GM18519 (cell line): ENCODE measurements at regions not wholly inside any gene's neighbourhood (a gene's known extent, or its start where the extent isn't known, plus 50 kb on each side); places are given as distances from the start of the nearest gene placed in this dataset.

Experiments
- ATAC-seq: cut with Tn5 transposase; IDR thresholded peaks from one replicate; pipeline ENCODE4 v1.9.1; 2021; ENCODE audit warnings: mild to moderate bottlenecking, moderate library complexity; ENCODE audit not compliant: unreplicated experiment, low FRiP score

DNA sequence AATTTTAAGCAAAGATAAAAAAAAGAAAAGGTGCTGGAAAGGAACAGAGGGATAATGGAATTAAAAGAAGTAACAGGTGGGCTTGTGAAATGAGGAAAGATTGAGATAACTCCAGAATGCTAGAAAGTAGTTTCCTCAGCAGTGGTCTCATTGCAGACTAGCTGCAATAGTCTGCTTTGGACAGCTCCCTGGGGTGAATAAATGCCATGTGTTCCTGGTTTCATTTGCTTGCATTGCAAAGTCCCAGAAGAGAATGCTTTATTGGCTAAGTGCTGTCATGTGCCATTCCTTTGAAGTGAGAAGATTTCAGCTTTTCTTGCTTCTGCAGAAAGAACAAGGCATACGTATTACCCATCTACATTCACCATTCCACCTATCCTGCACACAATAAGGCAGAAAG lies 478.8 kb upstream of the RAG2 start:
- no peak for ATAC-seq

DNA sequence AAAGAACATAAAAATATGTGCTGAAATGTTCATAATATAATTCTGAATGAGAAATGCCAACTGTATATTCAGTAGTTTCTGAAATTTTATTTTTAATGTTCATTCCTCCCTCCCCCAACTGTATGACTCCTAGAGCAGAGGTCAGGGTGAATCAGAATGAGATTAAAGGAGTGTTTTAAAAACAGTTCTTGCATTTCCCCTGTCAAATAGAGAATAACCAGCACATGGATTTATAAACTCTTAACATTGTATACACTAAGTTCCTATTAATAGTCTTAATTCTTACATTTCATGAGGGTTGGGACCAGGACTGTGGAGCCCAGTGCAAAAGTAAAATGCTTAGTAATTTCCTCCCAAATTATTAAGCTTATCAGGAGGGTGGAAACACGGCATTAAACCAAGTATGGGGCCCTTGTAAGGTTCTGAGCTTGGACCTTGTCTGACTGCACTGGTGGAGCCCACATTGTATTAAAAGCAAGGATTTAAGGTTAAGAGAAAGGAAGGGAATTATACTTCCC lies 474.6 kb upstream of the RAG2 start:
- ATAC-seq: no peak

DNA sequence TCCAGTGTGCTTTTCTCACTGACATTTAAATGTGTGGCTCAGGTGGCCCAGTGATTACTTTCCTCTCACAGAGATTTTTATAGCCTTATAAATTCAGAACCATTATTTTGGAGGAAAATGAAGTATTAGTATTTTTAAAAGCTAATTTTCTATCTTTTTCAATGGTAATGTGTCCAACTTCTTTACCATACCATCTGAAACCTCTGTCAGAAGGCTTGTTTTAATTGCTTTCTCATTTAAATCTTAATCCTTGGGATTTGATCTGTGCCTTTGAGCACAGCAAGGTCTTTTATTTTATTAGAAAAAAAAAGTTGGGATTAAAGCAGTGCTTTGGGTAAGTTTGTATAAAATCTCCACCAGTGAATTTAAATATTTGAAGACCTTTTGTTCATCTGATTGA lies 452.3 kb upstream of the RAG2 start:
- no peak for ATAC-seq

DNA sequence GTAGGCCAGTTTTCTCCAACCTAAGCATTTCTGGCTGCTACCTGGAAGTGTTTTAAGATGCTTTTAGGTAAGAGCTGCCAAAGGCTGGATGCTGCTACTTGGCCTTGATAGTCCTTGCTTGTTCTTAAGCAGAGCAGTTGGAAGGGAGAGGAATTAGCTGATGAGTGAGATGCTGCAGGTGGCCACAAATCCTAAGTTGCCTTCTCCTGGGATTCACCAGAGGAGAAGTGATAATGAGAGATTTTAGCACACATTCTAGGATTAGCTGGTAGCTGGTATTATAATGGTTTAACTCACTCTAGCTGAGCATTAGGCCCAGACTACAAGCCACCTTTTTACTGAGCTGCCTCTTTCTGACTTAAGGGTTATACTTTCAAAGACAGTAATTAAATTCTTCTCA lies 442.9 kb upstream of the RAG2 start:
- no peak for ATAC-seq

DNA sequence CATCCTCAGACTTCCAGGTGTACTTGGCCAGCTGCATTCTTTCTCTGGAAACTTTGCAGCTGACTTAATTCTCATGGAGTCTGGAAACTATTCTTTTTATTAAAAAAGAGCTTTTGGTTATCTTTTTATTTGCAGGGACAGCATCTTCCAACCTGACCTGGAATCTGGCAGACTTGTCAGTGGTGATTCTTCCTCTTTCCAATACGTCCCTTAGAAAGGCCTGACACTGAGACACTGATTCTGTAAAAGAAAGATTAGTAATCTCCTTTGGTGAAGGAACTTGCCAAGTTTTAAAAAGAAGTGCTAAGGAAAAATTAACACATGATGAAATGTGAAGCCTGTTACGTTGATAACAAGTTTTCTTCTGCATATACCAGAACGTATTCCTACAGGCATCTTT lies 440.9 kb upstream of the RAG2 start:
- no peak for ATAC-seq

DNA sequence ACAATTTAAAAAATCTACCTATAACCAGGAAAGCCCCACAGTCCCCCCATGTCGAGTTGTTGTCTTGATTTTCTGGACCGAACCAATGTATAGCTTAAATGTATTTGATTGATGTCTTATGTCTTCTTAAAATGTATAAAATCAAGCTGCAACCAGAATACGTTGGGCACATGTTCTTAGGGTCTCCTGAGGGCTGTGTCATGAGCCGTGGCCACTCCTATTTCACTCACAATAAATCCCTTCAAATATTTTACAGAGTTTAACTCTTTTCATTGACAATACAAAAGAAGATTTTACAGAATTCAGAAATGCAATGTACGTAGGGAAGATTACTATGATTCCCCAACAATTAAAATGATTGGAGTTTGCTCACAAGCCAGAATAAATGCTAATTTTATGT lies 428.7 kb upstream of the RAG2 start:
- no peak for ATAC-seq

DNA sequence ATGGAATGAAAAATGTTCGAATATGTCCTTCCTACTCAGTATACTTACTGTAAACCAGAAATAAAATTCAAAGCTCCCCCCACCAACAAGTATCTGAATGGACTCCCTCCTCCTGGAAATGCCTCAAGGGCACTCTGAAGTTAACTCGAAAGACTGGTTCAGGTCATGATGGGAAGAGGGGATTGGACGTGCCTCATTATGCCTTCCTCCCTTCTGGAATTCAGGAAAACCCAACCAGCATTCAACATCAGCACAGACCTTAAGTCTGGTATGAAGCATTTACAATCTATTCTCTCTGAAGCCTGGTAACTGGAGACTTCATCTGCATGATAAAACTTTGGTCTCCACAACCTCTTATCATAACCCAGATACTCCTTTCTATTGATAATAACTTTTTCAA lies 428.3 kb upstream of the RAG2 start:
- no peak for ATAC-seq

DNA sequence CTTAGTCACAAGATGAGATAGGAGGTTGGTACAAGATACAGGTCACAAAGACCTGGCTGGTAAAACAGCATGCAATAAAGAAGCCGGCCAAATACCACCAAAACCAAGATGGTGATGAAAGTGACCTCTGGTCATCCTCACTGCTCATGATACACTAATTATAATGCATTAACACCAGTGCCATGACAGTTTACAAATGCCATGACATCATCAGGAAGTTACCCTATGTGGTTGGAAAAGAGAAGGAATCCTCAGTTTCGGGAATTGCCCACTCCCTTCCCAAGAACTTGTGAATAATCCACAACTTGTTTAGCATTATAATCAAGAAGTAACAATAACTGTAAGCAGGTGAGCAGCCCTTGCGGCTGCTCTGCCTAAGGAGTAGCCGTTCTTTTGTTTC lies 408.5 kb upstream of the RAG2 start:
- ATAC-seq: no peak

DNA sequence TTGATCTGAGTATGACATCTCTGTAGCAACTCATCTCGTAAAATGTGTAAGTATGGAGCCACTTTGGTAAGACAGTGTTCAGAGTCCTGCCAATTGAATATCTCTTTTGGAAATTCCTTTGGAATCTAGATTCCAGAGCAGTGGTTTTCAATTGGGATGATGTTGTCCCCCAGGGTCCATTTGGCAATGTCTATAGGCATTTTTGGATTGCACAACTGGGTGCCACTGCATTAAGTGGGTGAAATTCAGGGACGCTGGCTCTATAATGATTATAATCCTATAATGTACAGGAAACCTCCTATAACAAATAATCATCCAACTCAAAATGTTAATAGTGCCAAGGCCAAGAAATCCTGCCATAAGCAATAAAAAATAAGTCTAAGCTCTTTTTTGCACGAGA lies 404.8 kb upstream of the RAG2 start:
- no peak for ATAC-seq

DNA sequence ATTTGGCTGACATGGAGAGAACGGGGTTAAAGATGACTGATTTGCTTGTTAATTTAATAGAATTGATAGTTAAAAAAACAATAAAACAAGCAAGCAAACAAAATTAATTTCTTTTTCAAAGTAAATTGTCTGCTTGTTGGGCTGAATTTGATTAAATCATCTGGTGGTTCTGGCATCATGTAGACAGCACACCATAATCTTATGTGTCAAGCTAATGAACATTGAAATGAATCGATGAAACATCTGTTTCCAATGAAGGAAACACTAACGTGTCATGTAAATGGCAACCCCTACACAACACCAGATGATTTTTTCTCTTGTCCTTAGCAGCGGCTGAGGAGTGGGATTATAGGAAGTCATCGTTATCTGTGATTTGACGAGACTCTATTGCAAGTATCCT lies 399.6 kb upstream of the RAG2 start:
- no peak for ATAC-seq

DNA sequence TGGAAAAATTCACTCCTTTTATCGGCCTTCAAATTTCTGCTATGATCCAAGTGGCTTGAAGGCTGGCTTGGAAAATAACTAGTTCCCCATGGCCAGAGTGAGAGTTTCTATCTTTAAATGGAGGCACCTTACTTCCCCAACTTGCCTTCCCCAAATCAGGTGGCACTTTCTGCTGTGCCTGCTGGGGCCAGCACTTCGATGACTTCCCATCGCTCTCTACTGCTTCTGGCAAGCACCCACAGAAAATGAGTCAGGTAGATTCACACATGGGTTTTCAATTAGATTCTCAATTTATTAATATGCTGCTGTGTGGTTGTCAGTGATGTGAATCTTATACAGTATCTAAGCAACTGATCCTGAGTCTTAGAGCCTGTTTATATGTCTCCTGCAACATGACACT lies 398.8 kb upstream of the RAG2 start:
- ATAC-seq: no peak

DNA sequence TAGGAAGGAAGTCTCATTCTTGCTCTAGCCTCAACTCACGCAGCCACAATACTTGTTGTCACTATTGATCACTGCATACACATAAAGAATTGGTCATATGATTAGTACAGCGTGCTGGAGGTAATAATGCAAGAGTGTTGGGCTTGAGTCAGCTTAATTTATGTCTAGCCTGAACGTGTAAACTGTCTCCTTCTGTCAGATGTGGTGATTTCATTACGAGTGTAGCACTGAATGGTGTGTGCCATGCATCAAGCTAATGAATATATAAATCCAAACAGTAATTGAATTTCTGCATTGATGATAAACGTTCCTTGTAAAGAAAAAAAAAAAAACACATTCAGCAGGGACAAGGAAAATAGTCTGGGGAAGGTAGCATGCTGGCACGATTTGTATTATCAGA lies 396.2 kb upstream of the RAG2 start:
- ATAC-seq: no peak

DNA sequence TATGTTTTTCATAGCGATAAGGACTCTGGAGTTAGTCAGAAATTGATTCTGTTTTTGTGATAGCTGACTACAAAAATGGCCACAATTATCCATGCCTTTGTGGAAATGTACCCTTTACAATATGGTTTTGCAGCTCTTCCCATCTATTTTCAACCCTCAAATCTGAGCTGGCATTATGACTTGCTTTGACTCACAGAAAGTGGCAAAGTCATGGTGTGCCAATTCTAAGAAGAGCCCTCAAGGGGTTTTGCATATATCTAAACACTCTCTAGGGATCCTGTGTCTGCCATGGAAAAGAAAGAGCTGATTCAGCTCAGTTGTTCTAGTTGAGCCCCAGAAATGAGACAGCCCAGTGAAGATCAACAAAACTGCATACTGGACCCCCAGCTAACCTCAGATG lies 390.5 kb upstream of the RAG2 start:
- no peak for ATAC-seq

DNA sequence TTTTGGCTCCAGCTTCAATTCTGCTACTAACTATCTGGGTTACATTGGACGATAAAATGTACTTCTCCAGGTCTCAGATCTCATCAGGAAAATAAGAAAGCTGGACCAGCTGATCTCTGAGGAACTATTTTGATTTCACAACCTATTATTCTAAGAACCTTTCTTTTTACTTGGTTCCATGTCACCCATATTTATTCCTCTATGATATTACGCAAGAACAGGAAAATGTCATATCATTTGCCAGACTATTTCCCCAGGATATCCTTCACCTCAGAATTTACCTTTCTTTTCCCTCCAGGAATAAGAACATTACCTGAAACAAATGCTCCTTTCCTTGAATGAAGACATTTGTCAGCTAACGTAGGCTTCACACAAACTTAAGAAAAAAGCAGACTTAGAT lies 387.5 kb upstream of the RAG2 start:
- no peak for ATAC-seq

DNA sequence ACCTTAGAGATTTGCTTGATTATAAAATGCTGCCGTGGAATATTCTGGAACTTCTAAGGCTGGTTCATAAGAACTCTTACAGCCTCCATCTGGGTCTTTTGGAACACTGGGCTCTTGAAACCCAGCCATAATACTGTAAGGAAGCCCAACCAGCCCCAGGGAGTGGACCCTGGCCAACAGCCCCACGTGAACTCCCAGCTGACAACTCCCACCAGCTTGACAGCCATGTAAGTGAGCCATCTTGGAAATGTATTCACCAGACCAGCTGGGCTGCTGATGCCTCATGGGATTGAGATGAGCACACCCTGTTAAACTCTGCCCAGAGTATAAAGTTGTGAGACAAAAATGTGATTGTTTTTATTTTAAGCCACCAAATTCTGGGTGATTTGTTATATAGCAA lies 378.7 kb upstream of the RAG2 start:
- ATAC-seq: no peak

DNA sequence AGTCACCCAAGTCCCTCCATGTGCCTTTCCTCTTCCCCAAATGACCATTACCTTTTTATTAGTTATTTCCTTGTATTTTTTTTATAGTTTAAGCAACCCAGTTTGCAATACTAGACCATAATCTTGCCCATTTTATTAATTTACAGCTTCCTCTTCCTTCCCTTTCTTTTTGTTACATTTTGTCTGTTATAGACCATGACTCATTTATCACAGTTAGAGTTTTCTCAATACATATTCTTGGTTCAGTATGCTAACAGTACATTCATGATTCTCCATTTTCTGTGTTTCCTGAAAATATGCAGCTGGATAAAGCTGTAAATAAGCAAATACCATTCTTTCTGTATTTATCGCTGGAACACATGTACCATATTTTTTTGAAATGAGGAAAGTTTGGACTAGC lies 376.7 kb upstream of the RAG2 start:
- ATAC-seq: no peak

DNA sequence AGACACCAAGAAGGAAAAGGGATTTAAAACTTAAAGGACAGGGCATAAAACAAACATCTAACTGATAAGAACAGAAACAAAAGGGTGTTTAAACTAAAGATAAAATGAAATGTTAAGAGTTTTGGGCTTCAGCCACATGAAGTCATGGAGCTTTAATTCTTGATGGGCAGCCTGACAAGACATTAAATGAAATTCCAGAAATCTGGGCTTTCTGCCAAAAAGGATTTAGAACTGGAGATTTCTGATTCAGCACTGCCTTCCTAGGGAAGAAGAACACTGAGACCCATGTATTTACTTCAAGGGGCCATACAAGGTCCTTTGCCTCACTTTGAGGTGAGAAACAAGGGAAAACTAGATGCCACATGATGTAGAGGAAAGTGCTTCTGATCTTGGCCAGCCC lies 355.9 kb upstream of the RAG2 start:
- ATAC-seq: no peak

DNA sequence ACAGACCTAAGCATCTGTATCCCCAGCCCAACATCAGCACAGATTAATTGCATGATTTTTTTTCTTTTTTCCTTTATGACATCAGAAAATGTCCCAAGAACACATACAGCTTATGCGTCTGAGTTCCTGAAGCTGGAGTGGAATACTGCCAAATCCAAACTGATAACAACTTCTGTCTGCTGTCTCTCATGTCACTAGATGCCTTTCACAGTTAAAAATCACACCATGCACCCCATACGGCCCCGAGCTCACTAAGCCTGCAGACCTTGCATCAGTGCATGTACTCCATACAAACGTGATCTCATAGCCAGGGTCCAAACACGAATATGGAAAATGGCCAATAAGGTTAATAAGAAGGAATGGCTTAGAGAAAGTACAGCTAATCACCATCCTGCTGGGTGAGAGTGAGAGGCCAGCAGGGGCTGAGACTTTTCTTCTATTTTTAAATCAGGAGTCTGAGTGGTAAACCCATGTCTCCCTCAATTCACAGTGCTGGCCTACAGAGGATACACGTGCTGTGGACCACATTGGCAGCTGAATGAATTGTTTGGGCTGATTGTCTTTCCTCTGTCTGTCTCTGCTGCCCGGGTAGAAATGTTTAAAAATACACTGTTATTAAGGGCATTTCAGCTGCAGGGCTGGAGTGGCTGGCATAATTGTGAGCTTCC lies 350.6 kb upstream of the RAG2 start:
- ATAC-seq: no peak

DNA sequence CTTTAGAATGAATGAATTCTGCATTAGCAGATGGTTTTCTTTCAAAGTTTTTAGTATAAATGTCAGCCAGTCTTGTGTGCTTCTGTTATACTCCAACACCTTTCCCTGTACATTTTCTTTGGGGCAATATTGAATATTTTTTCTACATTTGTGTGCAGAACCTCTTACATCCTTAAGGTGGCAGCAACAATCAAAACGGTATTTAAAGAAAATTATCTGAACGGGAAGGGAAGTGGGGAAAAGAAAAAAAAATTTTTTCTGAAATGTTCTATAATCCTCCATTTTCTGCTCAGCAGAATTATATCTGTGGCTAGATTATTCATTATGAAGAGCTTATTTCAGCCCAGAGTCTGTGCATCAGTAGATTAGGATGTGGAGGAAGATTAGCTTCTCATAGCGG lies 347.3 kb upstream of the RAG2 start:
- no peak for ATAC-seq

DNA sequence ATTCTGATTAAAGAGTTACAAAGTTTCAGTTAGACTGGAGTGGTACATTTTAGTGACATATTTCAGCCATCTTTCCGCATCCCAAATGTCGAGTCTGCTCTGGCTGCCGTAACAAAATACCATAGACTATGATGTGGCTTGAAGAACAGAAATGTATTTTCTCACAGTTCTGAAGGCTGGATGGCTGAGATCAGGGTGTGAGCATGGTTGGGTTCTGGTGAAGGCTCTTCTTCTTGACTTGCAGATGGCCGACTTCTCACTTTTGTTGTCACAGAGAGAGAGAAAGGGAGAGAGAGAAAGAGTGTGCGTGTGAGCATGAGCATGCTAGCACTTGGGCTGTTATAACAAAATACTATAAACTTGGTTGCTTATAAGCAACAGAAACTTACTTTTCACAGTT lies 335.4 kb upstream of the RAG2 start:
- ATAC-seq: no peak

DNA sequence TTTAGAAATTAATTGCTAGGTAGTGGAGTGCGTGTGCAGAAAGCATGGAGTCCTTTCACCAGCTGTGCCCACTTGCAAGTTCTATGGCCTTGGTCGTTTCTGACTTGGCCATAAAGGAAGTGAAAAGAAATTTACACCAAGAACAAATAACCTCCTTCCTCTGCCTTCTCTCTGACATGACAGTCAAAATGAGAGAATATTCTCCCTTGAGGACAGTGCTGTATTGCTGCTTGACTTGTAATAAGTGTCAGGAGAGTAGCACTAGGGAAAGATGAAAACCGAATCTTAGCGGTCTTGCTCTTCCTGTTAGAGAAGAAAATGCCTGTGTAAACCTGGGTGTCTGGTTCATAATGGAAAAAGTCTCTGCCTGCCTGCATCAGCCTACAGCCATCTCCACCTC lies 333.1 kb upstream of the RAG2 start:
- no peak for ATAC-seq

DNA sequence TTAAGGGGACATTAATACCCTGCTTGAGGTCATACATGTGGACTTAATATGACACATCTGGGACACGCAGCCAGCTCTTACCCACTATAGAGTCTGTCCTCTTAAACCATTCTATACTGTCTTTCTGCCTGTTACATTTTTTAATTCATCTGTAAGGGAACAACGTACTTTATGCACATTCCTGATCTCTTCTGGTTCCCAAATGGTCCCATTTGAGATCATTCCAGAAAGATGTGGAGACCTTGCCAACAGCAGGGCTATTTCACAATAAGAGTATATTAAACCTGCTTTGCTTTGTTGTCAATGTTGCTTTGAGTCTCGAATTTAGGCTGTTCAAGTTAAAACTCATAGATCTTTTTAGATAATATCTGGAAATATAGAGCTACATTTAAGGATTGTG lies 332.2 kb upstream of the RAG2 start:
- ATAC-seq: no peak

DNA sequence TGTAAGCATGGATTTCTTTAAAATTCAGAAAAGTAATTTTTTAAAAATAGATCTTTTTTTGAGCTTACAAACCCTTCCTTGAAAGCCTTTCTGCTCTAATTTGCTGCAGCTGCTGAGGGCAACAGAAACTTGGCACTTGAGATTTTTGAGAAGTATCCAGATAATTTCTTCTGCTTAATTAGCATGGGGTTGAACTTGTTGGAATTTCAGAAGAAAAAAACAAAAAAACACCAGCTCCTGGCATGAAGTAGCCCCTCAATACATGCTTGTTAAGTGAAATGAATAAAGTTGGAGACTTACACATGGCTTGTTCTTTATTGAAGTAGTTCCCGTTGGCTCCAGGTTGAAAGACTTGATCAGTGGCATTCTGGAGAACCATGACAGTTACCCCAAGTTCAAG lies 331.4 kb upstream of the RAG2 start:
- no peak for ATAC-seq
